GM12878 (cell line): ENCODE measurements at regions not wholly inside any gene's neighbourhood (a gene's known extent, or its start where the extent isn't known, plus 50 kb on each side); places are given as distances from the start of the nearest gene placed in this dataset.

Source experiments
- CBX5 ChIP-seq: sonication (generic); IDR thresholded peaks from 2 replicates; pipeline ENCODE4 v1.6.1; 2016; ENCODE audit warnings: low read depth, moderate library complexity, mild to moderate bottlenecking, inconsistent platforms
- HDAC6 ChIP-seq: fragments of 200-600 bp; sonication (generic); IDR thresholded peaks from one replicate; pipeline ENCODE4 v1.8.0; 2017; ENCODE audit warnings: antibody characterized with exemption; ENCODE audit not compliant: unreplicated experiment
- MTA3 ChIP-seq: IDR thresholded peaks from 2 replicates; pipeline ENCODE4 v1.6.1; 2012; ENCODE audit warnings: low read length, inconsistent platforms, borderline replicate concordance
- MXI1 ChIP-seq: fragments of 150-350 bp; IDR thresholded peaks from 2 replicates; pipeline ENCODE4 v1.6.1; 2011; ENCODE audit warnings: low read depth, mild to moderate bottlenecking, inconsistent platforms, low read length, improper control_type of control experiment
- MYB ChIP-seq: fragments of 150-350 bp; IDR thresholded peaks from 2 replicates; pipeline ENCODE4 v1.6.1; 2014; ENCODE audit warnings: mild to moderate bottlenecking, low read depth, low read length, borderline replicate concordance
- RBBP5 ChIP-seq: fragments of 200-600 bp; sonication (generic); conservative IDR thresholded peaks from 2 replicates; pipeline ENCODE4 v1.6.1; 2016
- TCF7 ChIP-seq: IDR thresholded peaks from 2 replicates; pipeline ENCODE4 v1.6.1; 2014; ENCODE audit warnings: antibody characterized with exemption, borderline replicate concordance
- ZNF207 ChIP-seq: fragments of 450-650 bp; IDR thresholded peaks from 2 replicates; pipeline ENCODE4 v1.6.1; 2014; ENCODE audit warnings: antibody characterized with exemption, mild to moderate bottlenecking, borderline replicate concordance
- TF ChIP-seq, protein P1 (sequence below): fragments of 450-650 bp; IDR thresholded peaks from 2 replicates; pipeline ENCODE4 v1.6.1; 2017; ENCODE audit warnings: mild to moderate bottlenecking
- TF ChIP-seq, protein P2 (sequence below): fragments of 450-650 bp; conservative IDR thresholded peaks from 2 replicates; pipeline ENCODE4 v1.6.1; 2017; ENCODE audit warnings: mild to moderate bottlenecking, moderate library complexity

- TF ChIP-seq, protein P1, sequence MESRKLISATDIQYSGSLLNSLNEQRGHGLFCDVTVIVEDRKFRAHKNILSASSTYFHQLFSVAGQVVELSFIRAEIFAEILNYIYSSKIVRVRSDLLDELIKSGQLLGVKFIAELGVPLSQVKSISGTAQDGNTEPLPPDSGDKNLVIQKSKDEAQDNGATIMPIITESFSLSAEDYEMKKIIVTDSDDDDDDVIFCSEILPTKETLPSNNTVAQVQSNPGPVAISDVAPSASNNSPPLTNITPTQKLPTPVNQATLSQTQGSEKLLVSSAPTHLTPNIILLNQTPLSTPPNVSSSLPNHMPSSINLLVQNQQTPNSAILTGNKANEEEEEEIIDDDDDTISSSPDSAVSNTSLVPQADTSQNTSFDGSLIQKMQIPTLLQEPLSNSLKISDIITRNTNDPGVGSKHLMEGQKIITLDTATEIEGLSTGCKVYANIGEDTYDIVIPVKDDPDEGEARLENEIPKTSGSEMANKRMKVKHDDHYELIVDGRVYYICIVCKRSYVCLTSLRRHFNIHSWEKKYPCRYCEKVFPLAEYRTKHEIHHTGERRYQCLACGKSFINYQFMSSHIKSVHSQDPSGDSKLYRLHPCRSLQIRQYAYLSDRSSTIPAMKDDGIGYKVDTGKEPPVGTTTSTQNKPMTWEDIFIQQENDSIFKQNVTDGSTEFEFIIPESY = no peak
- TF ChIP-seq MTA3 = no peak
- TF ChIP-seq MXI1 = no peak
- TF ChIP-seq MYB = no peak
- TF ChIP-seq HDAC6 = no peak
- no peak for TF ChIP-seq RBBP5
- no peak for TF ChIP-seq ZNF207
- TF ChIP-seq, protein P2, sequence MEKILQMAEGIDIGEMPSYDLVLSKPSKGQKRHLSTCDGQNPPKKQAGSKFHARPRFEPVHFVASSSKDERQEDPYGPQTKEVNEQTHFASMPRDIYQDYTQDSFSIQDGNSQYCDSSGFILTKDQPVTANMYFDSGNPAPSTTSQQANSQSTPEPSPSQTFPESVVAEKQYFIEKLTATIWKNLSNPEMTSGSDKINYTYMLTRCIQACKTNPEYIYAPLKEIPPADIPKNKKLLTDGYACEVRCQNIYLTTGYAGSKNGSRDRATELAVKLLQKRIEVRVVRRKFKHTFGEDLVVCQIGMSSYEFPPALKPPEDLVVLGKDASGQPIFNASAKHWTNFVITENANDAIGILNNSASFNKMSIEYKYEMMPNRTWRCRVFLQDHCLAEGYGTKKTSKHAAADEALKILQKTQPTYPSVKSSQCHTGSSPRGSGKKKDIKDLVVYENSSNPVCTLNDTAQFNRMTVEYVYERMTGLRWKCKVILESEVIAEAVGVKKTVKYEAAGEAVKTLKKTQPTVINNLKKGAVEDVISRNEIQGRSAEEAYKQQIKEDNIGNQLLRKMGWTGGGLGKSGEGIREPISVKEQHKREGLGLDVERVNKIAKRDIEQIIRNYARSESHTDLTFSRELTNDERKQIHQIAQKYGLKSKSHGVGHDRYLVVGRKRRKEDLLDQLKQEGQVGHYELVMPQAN = no peak
- no peak for TF ChIP-seq CBX5
- TF ChIP-seq TCF7 = no peak
- TF ChIP-seq, all 136 proteins: peak for 0
These were observed 167.9 kb downstream of the TNFSF18 start (continued) for GRCh38 chr1:172882791-172883386.
